Neutrophil (primary cell): ENCODE measurements at regions not wholly inside any gene's neighbourhood (a gene's known extent, or its start where the extent isn't known, plus 50 kb on each side); places are given as distances from the start of the nearest gene placed in this dataset.

ENCODE experiments used
- H3K27ac ChIP-seq: fragments of 200-600 bp; sonication (generic); 2 replicates; pipeline ENCODE4 v1.5.1; 2016; ENCODE audit warnings: mild to moderate bottlenecking, moderate library complexity
- H3K27me3 ChIP-seq: fragments of 200-600 bp; sonication (generic); 2 replicates; pipeline ENCODE4 v1.6.0; 2016; ENCODE audit warnings: mild to moderate bottlenecking
- H3K36me3 ChIP-seq: fragments of 200-600 bp; sonication (generic); 2 replicates; pipeline ENCODE4 v1.5.1; 2017
- H3K4me1 ChIP-seq, 2 experiments: fragments of 200-600 bp in 1 of 2; sonication (generic) in 1 of 2; 1 replicate in 1 of 2; 2 replicates in 1 of 2; pipeline versions ENCODE4 v1.5.1 to v1.6.1; 2013 to 2016; ENCODE audit warnings: low read depth in 1 of 2, low read length in 1 of 2, mild to moderate bottlenecking in 1 of 2, moderate library complexity in 1 of 2; ENCODE audit not compliant: control insufficient read depth in 1 of 2, insufficient read depth in 1 of 2
- H3K4me3 ChIP-seq, 2 experiments: fragments of 200-600 bp in 1 of 2; sonication (generic) in 1 of 2; 1 replicate in 1 of 2; 2 replicates in 1 of 2; pipeline ENCODE4 v1.5.1; 2013 to 2016; ENCODE audit warnings: low read depth in 1 of 2, low read length in 1 of 2, mild to moderate bottlenecking in 1 of 2, moderate library complexity in 1 of 2
- H3K9me3 ChIP-seq: fragments of 200-600 bp; sonication (generic); 2 replicates; pipeline ENCODE4 v1.5.1; 2016
- TF ChIP-seq, protein P1 (sequence below): fragments of 200-600 bp; sonication (generic); IDR thresholded peaks from 2 replicates; pipeline ENCODE4 v1.5.1; 2016; ENCODE audit warnings: antibody characterized with exemption

DNA sequence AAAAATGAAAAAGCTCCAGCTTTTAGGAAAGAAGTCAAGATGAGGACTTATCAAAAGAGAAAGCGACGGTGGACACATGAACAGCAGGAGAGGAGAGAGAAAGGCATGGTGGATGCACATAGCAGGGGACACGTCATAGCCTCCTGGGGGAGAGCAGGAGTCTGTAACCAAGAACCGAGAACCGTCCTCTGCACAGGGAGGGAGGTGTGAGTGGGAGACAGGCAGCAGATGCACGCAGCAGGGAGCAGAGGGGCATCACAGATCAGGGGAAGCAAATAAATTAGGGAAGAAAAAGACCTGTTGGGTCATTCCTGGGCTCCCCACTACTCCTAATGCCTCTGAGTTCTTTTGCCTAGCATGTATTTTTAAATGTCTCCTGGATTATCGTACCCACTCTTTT lies 138.1 kb upstream of the RMST start:
- Histone ChIP-seq H3K4me3 (no peak overlapping the region), H3K4me1 (no peaks in the 10 kb centered on the region), H3K36me3 (no peaks in the 10 kb centered on the region), H3K27ac (no peak overlapping the region), H3K27me3 (no peaks in the 10 kb centered on the region), H3K9me3 (no peaks in the 10 kb centered on the region)
- TF ChIP-seq, protein P1, sequence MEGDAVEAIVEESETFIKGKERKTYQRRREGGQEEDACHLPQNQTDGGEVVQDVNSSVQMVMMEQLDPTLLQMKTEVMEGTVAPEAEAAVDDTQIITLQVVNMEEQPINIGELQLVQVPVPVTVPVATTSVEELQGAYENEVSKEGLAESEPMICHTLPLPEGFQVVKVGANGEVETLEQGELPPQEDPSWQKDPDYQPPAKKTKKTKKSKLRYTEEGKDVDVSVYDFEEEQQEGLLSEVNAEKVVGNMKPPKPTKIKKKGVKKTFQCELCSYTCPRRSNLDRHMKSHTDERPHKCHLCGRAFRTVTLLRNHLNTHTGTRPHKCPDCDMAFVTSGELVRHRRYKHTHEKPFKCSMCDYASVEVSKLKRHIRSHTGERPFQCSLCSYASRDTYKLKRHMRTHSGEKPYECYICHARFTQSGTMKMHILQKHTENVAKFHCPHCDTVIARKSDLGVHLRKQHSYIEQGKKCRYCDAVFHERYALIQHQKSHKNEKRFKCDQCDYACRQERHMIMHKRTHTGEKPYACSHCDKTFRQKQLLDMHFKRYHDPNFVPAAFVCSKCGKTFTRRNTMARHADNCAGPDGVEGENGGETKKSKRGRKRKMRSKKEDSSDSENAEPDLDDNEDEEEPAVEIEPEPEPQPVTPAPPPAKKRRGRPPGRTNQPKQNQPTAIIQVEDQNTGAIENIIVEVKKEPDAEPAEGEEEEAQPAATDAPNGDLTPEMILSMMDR = no peak

DNA sequence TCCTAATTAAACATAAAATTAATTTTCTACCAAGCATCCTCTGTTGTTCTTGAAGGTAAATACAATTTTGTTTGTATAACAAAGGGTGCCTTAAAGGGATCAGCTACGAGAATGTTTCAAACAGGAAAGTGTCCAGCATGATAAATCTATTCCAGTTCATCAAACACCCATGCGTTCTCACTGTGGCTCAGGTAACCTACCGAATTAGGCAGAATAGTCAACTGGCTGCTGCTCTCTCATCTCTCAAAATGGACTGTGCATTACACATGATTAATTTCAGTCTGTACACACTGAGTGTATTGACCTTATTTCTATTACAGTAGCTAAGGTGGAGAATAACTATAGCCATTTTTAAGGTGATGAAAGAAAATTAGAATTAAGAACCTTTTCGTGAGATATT lies 127.5 kb upstream of the RMST start:
- TF ChIP-seq, protein P1 = no peak
- Histone ChIP-seq H3K9me3 (no peaks in the 10 kb centered on the region), H3K27ac (no peak overlapping the region), H3K36me3 (no peaks in the 10 kb centered on the region), H3K27me3 (no peaks in the 10 kb centered on the region), H3K4me3 (no peak overlapping the region), H3K4me1 (no peaks in the 10 kb centered on the region)

GRCh38 chr12:97336900-97337751 lies 125.5 kb upstream of the RMST start:
- Histone ChIP-seq H3K36me3 (no peaks in the 10 kb centered on the region), H3K27ac (no peak overlapping the region), H3K9me3 (no peaks in the 10 kb centered on the region), H3K4me1 (no peaks in the 10 kb centered on the region), H3K4me3 (no peak overlapping the region), H3K27me3 (no peaks in the 10 kb centered on the region)
- TF ChIP-seq, protein P1 = no peak

- Histone ChIP-seq H3K9me3 (no peaks in the 10 kb centered on the region), H3K4me1 (no peaks in the 10 kb centered on the region), H3K27me3 (no peaks in the 10 kb centered on the region), H3K36me3 (no peaks in the 10 kb centered on the region), H3K27ac (no peak overlapping the region), H3K4me3 (no peak overlapping the region)
- TF ChIP-seq, protein P1 = no peak
These were observed 120.5 kb upstream of the RMST start for GRCh38 chr12:97342130-97342529.

DNA sequence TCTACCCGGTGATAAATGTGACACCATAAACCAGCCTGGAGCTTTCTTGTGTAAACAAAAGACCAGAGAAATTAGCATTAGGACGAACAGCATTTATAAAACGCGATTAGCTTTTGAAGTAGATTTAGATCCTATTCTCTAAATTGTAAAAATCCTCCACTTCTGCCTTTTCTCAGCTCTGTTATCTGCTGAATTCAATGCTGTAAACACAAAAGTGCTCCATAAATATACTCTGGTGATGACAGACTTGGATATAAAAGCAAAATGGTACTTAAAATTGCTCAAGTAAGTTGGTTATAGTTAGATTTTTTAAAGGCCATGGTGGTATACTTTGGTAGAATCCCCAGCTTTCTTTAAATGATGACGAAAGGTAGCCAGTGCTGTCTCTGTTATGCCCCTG lies 114.6 kb upstream of the RMST start:
- no peaks in the 10 kb centered on the region for H3K9me3 ChIP-seq
- TF ChIP-seq, protein P1 = no peak
- H3K27ac ChIP-seq = no peak overlapping the region
- H3K4me3 ChIP-seq = no peak overlapping the region
- no peaks in the 10 kb centered on the region for H3K36me3 ChIP-seq
- no peaks in the 10 kb centered on the region for H3K27me3 ChIP-seq
- no peaks in the 10 kb centered on the region for H3K4me1 ChIP-seq
